Activated B cell treated with CpG ODN at 0.5 μM for 24 hours (primary cell): ENCODE measurements at regions not wholly inside any gene's neighbourhood (a gene's known extent, or its start where the extent isn't known, plus 50 kb on each side); places are given as distances from the start of the nearest gene placed in this dataset.

Experiments
- ATAC-seq: fragments of 200-7000 bp; cut with Tn5 transposase; one replicate; pipeline ENCODE4 v1.10.0; 2021; ENCODE audit warnings: low read depth, mild to moderate bottlenecking, moderate library complexity
- CTCF ChIA-PET: fragments of 350-600 bp; sonication (Branson Sonifier 250); formaldehyde crosslinking; loops from one replicate; lab custom pipeline; 2021; ENCODE audit warnings: antibody characterized with exemption; lab: Charles Lee
- POLR2A ChIA-PET: fragments of 350-600 bp; sonication (Branson Sonifier 250); formaldehyde crosslinking; loops from one replicate; lab custom pipeline; 2021; ENCODE audit warnings: antibody characterized with exemption; lab: Charles Lee
- DNase-seq: peaks from one replicate; pipeline ENCODE4 v3.0.0; 2022
- H3K27ac Mint-ChIP-seq: one replicate; pipeline ENCODE4 v1.8.0; 2020; ENCODE audit warnings: mixed read lengths
- H3K27me3 Mint-ChIP-seq: one replicate; pipeline ENCODE4 v1.8.0; 2021; ENCODE audit warnings: mixed read lengths
- H3K36me3 Mint-ChIP-seq: one replicate; pipeline ENCODE4 v1.8.0; 2021; ENCODE audit warnings: low read depth, mixed read lengths
- H3K4me1 Mint-ChIP-seq: one replicate; pipeline ENCODE4 v1.8.0; 2021; ENCODE audit warnings: mixed read lengths
- H3K4me3 Mint-ChIP-seq: one replicate; pipeline ENCODE4 v1.8.0; 2020; ENCODE audit warnings: mild to moderate bottlenecking, mixed read lengths
- H3K9me3 Mint-ChIP-seq: one replicate; pipeline ENCODE4 v1.8.0; 2020; ENCODE audit warnings: mixed read lengths
- intact Hi-C: fragments of 100-400 bp; cut with micrococcal nuclease; formaldehyde crosslinking; loops from one replicate; pipeline ENCODE4 v1.15.1; 2024
- TF ChIP-seq, protein P1 (sequence below): fragments of 200-600 bp; IDR thresholded peaks from one replicate; pipeline ENCODE4 v1.8.0; 2022; ENCODE audit warnings: antibody characterized with exemption, mild to moderate bottlenecking

DNA sequence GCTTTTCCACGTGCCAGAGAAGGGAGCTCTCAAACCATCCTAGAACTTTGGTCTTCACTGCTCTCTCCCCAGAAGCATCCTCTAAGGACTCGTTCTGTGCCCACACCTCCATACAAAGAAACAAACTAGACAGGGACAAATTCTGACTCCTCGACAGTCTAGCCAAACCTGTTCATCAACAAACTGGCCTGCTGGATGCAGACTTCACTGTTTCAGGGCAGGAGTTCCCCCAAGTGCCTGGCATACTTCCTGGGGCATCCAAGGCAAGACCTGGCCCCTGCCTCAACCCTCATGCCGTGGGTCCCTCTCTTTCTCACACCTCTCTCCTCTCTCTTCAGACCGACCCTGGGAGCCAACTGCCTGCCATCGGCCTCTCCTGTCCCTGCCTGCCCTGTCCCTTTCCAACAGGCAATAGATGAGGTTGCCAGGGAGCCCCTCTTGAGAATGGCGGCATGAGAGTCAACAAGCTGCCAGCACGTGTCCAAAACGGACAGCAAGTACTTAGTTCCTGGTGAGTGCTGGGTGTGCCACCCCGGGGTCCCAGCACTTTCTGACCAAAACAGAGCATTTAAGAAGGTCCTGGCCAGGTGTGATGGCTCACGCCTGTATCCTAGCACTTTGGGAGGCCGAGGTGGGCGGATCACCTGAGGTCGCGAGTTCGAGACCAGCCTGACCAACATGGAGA, 79.1 kb upstream of the HES1 start:
- TF ChIP-seq, protein P1, sequence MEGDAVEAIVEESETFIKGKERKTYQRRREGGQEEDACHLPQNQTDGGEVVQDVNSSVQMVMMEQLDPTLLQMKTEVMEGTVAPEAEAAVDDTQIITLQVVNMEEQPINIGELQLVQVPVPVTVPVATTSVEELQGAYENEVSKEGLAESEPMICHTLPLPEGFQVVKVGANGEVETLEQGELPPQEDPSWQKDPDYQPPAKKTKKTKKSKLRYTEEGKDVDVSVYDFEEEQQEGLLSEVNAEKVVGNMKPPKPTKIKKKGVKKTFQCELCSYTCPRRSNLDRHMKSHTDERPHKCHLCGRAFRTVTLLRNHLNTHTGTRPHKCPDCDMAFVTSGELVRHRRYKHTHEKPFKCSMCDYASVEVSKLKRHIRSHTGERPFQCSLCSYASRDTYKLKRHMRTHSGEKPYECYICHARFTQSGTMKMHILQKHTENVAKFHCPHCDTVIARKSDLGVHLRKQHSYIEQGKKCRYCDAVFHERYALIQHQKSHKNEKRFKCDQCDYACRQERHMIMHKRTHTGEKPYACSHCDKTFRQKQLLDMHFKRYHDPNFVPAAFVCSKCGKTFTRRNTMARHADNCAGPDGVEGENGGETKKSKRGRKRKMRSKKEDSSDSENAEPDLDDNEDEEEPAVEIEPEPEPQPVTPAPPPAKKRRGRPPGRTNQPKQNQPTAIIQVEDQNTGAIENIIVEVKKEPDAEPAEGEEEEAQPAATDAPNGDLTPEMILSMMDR: no peak
- H3K36me3 Mint-ChIP-seq: no peaks in the 10 kb centered on the region
- H3K4me3 Mint-ChIP-seq: no peak overlapping the region
- no peak overlapping the region for H3K27ac Mint-ChIP-seq
- no peak for DNase-seq
- H3K9me3 Mint-ChIP-seq: no peaks in the 10 kb centered on the region
- no peaks in the 10 kb centered on the region for H3K27me3 Mint-ChIP-seq
- POLR2A ChIA-PET: no interaction called here
- intact Hi-C loops: loop anchor here (5.0 to 10.0 kb wide), 2 partner anchors 48 to 80 kb away; partner anchors contain the start of gene HES1
- peaks cover 24% of the 10 kb centered on the region for H3K4me1 Mint-ChIP-seq
- no peak for ATAC-seq
- CTCF ChIA-PET: no interaction called here

DNA sequence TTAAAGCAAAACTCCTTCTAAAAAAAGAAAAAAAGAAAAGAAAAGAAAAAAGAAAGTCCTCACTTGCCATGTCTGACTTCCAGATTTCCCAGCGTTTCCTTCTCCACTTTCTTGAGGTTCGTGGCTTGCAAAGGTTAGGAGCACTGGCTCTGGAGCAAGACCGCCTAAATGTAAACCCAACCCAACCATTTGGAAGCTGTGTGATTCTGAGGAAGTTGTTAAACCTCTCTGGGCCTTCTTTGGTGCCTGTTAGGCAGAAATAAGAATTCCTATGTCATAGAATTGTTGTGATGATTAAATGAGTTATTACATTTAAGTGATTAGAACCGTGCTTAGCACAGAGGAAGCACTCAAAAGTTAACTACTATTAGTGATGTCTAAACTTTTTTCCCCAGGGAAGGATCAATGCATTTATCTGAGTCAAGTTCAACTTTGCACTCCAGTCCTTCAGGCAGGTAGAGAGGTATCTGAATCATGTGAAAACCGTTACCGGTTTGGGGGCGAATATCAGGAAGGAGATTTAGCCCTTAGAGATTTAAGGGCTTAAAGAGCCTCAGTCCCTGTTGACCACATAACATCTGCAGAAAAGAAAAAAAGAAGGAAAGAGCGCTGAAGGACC, 78.3 kb upstream of the HES1 start:
- Mint-ChIP-seq H3K27ac (peak overlapping the region; percentile 53), H3K4me1 (peaks cover 20% of the 10 kb centered on the region), H3K36me3 (no peaks in the 10 kb centered on the region), H3K4me3 (peak overlapping the region; percentile 80), H3K9me3 (no peaks in the 10 kb centered on the region), H3K27me3 (no peaks in the 10 kb centered on the region)
- ATAC-seq (peak; percentile 14), DNase-seq (no peak)
- ChIA-PET CTCF (interaction anchor here (0.8 to 1.3 kb wide), 3 partner anchors 47 to 81 kb away, joined by 3 to 4 read pairs (median 3); no protein-coding TSS in a partner anchor), POLR2A (interaction anchor here (0.7 to 2.9 kb wide), 4 partner anchors 13 to 71 kb away, joined by 3 to 26 read pairs (median 4); no protein-coding TSS in a partner anchor)
- TF ChIP-seq, protein P1: no peak
- intact Hi-C loops: loop anchor here (5.0 to 10.0 kb wide), 2 partner anchors 47 to 80 kb away; partner anchors contain the start of gene HES1

DNA sequence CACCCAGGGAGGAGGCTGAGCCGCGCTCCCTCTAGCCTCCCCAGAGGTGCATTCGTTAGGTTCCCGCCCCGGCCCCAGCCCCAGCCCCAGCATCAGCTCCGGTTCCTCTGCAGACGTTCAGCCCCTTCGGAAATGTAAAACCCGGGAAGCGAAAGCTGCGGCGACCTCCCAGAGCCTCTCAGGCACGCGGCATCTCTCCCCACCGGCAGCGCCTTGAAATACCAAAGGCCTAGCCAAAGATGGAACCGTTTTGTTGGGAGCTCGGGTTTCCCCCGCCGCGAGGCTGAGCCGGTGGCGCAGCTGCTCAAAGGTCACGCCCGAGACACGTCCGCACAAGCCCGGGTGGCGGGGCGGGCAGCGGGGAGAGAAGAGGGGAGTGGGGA, 77.8 kb upstream of the HES1 start:
- peak; percentile 78 for ATAC-seq
- peaks cover 20% of the 10 kb centered on the region for H3K4me1 Mint-ChIP-seq
- intact Hi-C loops: loop anchor here (5.0 to 10.0 kb wide), 2 partner anchors 47 to 79 kb away; partner anchors contain the start of gene HES1
- H3K27ac Mint-ChIP-seq: peak overlapping the region; percentile 53
- TF ChIP-seq, protein P1: no peak
- POLR2A ChIA-PET: interaction anchor here (0.7 to 2.9 kb wide), 8 partner anchors 12 to 250 kb away, joined by 3 to 26 read pairs (median 4); no protein-coding TSS in a partner anchor
- H3K9me3 Mint-ChIP-seq: no peaks in the 10 kb centered on the region
- CTCF ChIA-PET: interaction anchor here (0.8 to 1.3 kb wide), 3 partner anchors 46 to 80 kb away, joined by 3 to 4 read pairs (median 3); no protein-coding TSS in a partner anchor
- H3K27me3 Mint-ChIP-seq: no peaks in the 10 kb centered on the region
- no peaks in the 10 kb centered on the region for H3K36me3 Mint-ChIP-seq
- DNase-seq: peak; percentile 34
- peak overlapping the region; percentile 80 for H3K4me3 Mint-ChIP-seq

DNA sequence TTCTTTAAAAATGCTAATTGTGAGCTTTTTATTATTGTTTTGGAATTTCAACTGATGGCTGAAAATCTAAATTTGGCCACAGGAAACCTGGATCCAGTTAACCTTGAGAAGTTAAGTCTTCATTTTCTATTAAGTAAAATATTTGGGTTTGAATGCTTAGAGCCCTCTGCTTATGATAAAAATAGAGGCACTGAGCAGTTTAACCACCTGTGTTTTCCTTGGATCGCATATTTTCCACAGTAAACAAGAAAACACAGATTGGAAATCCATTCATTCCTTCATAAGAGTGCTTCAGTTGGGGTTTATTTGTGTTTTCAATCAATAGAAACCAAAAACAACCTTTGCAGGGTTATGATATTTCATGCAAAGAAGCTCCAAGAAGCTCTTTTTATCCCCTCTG, 77.2 kb upstream of the HES1 start:
- H3K27me3 Mint-ChIP-seq: no peaks in the 10 kb centered on the region
- TF ChIP-seq, protein P1: no peak
- DNase-seq (no peak), ATAC-seq (no peak)
- H3K36me3 Mint-ChIP-seq: no peaks in the 10 kb centered on the region
- H3K9me3 Mint-ChIP-seq: no peaks in the 10 kb centered on the region
- H3K27ac Mint-ChIP-seq: no peak overlapping the region
- POLR2A ChIA-PET: interaction anchor here (0.7 to 2.9 kb wide), 7 partner anchors 12 to 250 kb away, joined by 3 to 26 read pairs (median 4); no protein-coding TSS in a partner anchor
- H3K4me3 Mint-ChIP-seq: peak overlapping the region; percentile 80
- intact Hi-C loops: loop anchor here (1.0 to 10.0 kb wide), 3 partner anchors 12 to 79 kb away; partner anchors contain the start of gene HES1
- H3K4me1 Mint-ChIP-seq: peaks cover 20% of the 10 kb centered on the region
- CTCF ChIA-PET: interaction anchor here (1.1 to 1.3 kb wide), 2 partner anchors 46 to 80 kb away, joined by 3 to 4 read pairs; no protein-coding TSS in a partner anchor
